HG02938 (cell line): ENCODE measurements at regions not wholly inside any gene's neighbourhood (a gene's known extent, or its start where the extent isn't known, plus 50 kb on each side); places are given as distances from the start of the nearest gene placed in this dataset.

Experiments
- ATAC-seq: cut with Tn5 transposase; IDR thresholded peaks from one replicate; pipeline ENCODE4 v1.9.1; 2021; ENCODE audit warnings: mild to moderate bottlenecking, moderate library complexity; ENCODE audit not compliant: unreplicated experiment

- no peak for ATAC-seq
These were observed 160.5 kb downstream of the GLI2 start for GRCh38 chr2:120896126-120896525.

GRCh38 chr2:120896901-120897300, 161.2 kb downstream of the GLI2 start:
- no peak for ATAC-seq

GRCh38 chr2:120897399-120897798, 161.7 kb downstream of the GLI2 start:
- no peak for ATAC-seq

GRCh38 chr2:120898496-120898895, 162.8 kb downstream of the GLI2 start:
- ATAC-seq = no peak

GRCh38 chr2:120898961-120899750, 163.5 kb downstream of the GLI2 start:
- no peak for ATAC-seq

- no peak for ATAC-seq
These were observed 164.1 kb downstream of the GLI2 start for GRCh38 chr2:120899771-120900170.

GRCh38 chr2:120901201-120901600, 165.5 kb downstream of the GLI2 start:
- no peak for ATAC-seq

- no peak for ATAC-seq
These were observed 166.9 kb downstream of the GLI2 start for GRCh38 chr2:120902592-120902991.

- ATAC-seq = no peak
These were observed 168.7 kb downstream of the GLI2 start for GRCh38 chr2:120904379-120904778.

GRCh38 chr2:120904830-120905234, 169.2 kb downstream of the GLI2 start:
- no peak for ATAC-seq

- ATAC-seq = no peak
These were observed 169.6 kb downstream of the GLI2 start for GRCh38 chr2:120905298-120905697.

- no peak for ATAC-seq
These were observed 170.3 kb downstream of the GLI2 start for GRCh38 chr2:120905824-120906571.

- no peak for ATAC-seq
These were observed 171.2 kb downstream of the GLI2 start for GRCh38 chr2:120906914-120907313.

GRCh38 chr2:120907822-120908221, 172.2 kb downstream of the GLI2 start:
- no peak for ATAC-seq

- ATAC-seq = no peak
These were observed 172.8 kb downstream of the GLI2 start for GRCh38 chr2:120908314-120908975.

- no peak for ATAC-seq
These were observed 173.4 kb downstream of the GLI2 start for GRCh38 chr2:120909102-120909501.

GRCh38 chr2:120910164-120910563, 174.5 kb downstream of the GLI2 start:
- ATAC-seq = no peak

- no peak for ATAC-seq
These were observed 175.6 kb downstream of the GLI2 start for GRCh38 chr2:120910956-120911951.

GRCh38 chr2:120912101-120912985, 176.7 kb downstream of the GLI2 start:
- ATAC-seq = no peak
